Parathyroid adenoma (tissue), 2 donors: ENCODE measurements at regions not wholly inside any gene's neighbourhood (a gene's known extent, or its start where the extent isn't known, plus 50 kb on each side); places are given as distances from the start of the nearest gene placed in this dataset.

Experiments used
- H2AFZ ChIP-seq: fragments of 300-600 bp; sonication (generic); one replicate; pipeline ENCODE4 v1.7.0; 2017; ENCODE audit warnings: antibody characterized with exemption, mild to moderate bottlenecking
- H3K27ac ChIP-seq: fragments of 300-600 bp; sonication (generic); one replicate; pipeline ENCODE4 v1.7.0; 2017
- H3K27me3 ChIP-seq: fragments of 300-600 bp; sonication (generic); one replicate; pipeline ENCODE4 v1.7.0; 2017; ENCODE audit warnings: low read length; ENCODE audit not compliant: control insufficient read depth, insufficient read depth
- H3K36me3 ChIP-seq: fragments of 300-600 bp; sonication (generic); one replicate; pipeline ENCODE4 v1.7.0; 2017; ENCODE audit warnings: low read length; ENCODE audit not compliant: control insufficient read depth, insufficient read depth
- H3K4me1 ChIP-seq: fragments of 300-600 bp; sonication (generic); one replicate; pipeline ENCODE4 v1.7.0; 2017; ENCODE audit warnings: control low read depth
- H3K4me2 ChIP-seq: fragments of 300-600 bp; sonication (generic); one replicate; pipeline ENCODE4 v1.7.0; 2017; ENCODE audit warnings: low read length
- H3K4me3 ChIP-seq: fragments of 300-600 bp; sonication (generic); one replicate; pipeline ENCODE4 v1.7.0; 2017; ENCODE audit warnings: low read depth, low read length
- H3K79me2 ChIP-seq: fragments of 300-600 bp; sonication (generic); one replicate; pipeline ENCODE4 v1.7.0; 2017; ENCODE audit warnings: control low read depth
- H3K9ac ChIP-seq: fragments of 300-600 bp; sonication (generic); one replicate; pipeline ENCODE4 v1.7.0; 2017; ENCODE audit warnings: mild to moderate bottlenecking
- H3K9me3 ChIP-seq: fragments of 300-600 bp; sonication (generic); one replicate; pipeline ENCODE4 v1.7.0; 2017; ENCODE audit warnings: low read length; ENCODE audit not compliant: control insufficient read depth
- TF ChIP-seq, protein P1 (sequence below): fragments of 300-600 bp; sonication (generic); IDR thresholded peaks from one replicate; pipeline ENCODE4 v1.7.0; 2017; ENCODE audit warnings: antibody characterized with exemption, mild to moderate bottlenecking
- donor health status: primary hyperparathyroidism.

DNA sequence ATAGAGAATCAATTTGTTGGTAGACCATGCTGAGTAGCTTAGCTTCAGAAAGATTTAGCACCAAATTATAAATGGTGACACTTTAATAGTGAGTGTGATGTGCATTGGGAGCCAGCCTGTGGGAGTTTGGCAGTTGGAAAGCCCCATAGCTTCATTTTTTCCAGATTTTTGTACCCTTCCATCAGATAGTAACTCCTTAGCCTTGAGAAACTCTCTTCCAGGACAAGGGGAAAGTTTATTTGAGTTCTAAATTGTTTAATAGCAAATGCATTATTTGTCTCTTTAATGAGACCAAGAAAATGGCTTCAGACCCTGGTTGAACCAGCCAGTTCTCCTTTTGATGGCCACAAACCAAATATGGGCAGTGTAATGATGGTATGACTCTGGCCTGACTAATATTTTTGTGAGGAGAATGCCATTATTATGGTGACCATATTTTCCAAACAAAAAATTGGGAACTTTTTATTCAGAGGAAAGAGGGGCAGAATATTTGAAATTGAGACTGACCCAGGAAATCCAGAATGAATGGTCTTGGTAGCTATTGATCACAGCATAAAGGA, 49.8 kb downstream of the PLCE1 start:
- TF ChIP-seq, protein P1, sequence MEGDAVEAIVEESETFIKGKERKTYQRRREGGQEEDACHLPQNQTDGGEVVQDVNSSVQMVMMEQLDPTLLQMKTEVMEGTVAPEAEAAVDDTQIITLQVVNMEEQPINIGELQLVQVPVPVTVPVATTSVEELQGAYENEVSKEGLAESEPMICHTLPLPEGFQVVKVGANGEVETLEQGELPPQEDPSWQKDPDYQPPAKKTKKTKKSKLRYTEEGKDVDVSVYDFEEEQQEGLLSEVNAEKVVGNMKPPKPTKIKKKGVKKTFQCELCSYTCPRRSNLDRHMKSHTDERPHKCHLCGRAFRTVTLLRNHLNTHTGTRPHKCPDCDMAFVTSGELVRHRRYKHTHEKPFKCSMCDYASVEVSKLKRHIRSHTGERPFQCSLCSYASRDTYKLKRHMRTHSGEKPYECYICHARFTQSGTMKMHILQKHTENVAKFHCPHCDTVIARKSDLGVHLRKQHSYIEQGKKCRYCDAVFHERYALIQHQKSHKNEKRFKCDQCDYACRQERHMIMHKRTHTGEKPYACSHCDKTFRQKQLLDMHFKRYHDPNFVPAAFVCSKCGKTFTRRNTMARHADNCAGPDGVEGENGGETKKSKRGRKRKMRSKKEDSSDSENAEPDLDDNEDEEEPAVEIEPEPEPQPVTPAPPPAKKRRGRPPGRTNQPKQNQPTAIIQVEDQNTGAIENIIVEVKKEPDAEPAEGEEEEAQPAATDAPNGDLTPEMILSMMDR = no peak
- Histone ChIP-seq H3K4me1 (no peaks in the 10 kb centered on the region), H3K4me3 (no peak overlapping the region), H3K9me3 (no peaks in the 10 kb centered on the region), H3K9ac (no peak overlapping the region), H3K36me3 (no peaks in the 10 kb centered on the region), H3K27ac (no peak overlapping the region), H3K27me3 (no peaks in the 10 kb centered on the region), H2AFZ (no peak overlapping the region), H3K4me2 (no peak overlapping the region), H3K79me2 (no peaks in the 10 kb centered on the region)

DNA sequence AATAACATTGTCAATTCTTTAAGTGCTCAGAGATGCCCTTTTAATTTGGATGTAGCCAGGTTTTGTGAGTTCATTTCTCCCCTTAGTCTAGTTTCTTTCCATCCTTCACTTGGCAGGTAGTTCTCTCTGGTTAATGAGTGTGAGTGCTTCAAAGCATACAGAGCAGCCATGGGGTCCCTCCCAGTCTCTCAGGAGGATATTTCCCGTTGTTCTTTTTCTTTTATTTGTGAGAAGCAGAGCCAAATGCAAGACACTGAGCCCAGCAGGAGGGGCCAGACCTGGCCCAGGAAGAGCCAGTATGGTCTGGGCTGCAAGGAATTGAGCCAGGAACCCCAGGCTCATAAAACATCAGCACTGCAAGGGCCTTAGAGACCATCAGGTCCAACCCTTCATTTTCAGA, 52.4 kb downstream of the PLCE1 start:
- no peak overlapping the region for H3K4me2 ChIP-seq
- TF ChIP-seq, protein P1 = no peak
- no peaks in the 10 kb centered on the region for H3K36me3 ChIP-seq
- no peaks in the 10 kb centered on the region for H3K9me3 ChIP-seq
- no peak overlapping the region for H3K27ac ChIP-seq
- no peaks in the 10 kb centered on the region for H3K79me2 ChIP-seq
- H3K27me3 ChIP-seq = no peaks in the 10 kb centered on the region
- H3K9ac ChIP-seq = no peak overlapping the region
- H3K4me3 ChIP-seq = no peak overlapping the region
- H3K4me1 ChIP-seq = no peaks in the 10 kb centered on the region
- no peak overlapping the region for H2AFZ ChIP-seq

DNA sequence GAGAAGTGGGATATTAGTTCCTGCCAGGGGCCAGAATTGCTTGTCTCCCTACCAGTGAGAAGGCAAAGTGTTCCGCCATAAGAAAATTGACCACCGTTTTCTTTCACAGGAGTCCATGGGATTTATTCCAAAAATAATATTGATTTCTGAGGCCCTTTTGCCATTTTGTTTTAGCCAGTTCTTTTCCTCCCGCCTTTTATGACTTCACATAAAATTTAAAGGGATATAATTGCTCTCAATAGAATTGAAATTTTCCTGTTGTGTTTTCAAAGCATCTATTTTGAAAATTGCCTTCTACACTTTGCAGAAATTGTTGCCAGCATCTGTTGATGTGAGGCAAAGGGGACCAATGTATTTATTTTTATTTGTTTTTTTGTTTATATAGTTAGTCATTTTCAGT, 53.6 kb downstream of the PLCE1 start:
- no peak overlapping the region for H3K4me2 ChIP-seq
- no peak overlapping the region for H2AFZ ChIP-seq
- no peak overlapping the region for H3K27ac ChIP-seq
- H3K4me1 ChIP-seq = no peaks in the 10 kb centered on the region
- no peaks in the 10 kb centered on the region for H3K27me3 ChIP-seq
- no peaks in the 10 kb centered on the region for H3K36me3 ChIP-seq
- no peaks in the 10 kb centered on the region for H3K79me2 ChIP-seq
- H3K4me3 ChIP-seq = no peak overlapping the region
- TF ChIP-seq, protein P1 = no peak
- H3K9me3 ChIP-seq = no peaks in the 10 kb centered on the region
- no peak overlapping the region for H3K9ac ChIP-seq

DNA sequence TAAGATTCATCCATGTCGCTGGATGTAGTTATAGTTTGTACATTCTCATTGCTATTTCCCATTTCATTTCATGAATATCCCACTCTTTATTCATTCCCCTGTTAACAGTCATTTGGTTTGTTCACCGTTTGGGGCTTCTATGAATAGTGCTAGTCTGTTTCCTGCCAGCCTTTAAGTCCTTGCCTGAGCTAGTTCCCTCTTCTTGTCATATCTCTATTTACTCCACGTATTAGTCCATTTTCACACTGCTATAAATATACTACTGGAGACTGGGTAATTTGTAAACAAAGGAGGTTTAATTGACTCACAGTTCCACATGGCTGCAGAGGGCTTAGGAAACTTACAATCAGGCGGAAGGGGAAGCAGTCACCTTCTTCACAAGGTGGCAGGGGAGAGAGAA, 56.2 kb downstream of the PLCE1 start:
- Histone ChIP-seq H3K79me2 (no peaks in the 10 kb centered on the region), H3K9me3 (no peaks in the 10 kb centered on the region), H3K36me3 (no peaks in the 10 kb centered on the region), H3K27ac (no peak overlapping the region), H3K27me3 (no peaks in the 10 kb centered on the region), H3K4me2 (no peak overlapping the region), H3K4me3 (no peak overlapping the region), H2AFZ (no peak overlapping the region), H3K9ac (no peak overlapping the region), H3K4me1 (no peaks in the 10 kb centered on the region)
- TF ChIP-seq, protein P1 = no peak

DNA sequence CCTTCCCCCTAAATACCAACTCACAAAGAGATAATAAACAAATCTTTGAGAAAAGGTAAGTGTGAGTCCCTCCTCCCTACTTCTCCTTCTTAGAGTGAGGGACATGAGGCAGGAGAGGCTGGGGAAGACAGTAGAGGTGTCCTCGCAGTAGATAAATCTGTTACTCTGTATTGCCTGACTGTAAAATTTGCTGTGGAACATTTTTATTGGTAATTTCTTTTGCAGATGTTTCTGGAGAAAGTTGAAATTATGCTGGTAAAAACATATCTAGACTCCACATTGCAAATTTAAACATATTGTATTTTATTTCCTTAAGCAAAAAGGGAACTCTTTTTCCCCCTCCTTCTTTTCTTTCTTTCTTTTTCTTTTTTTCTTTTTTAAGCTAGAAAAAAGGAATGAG, 58.5 kb downstream of the PLCE1 start:
- TF ChIP-seq, protein P1 = no peak
- Histone ChIP-seq H3K27me3 (no peaks in the 10 kb centered on the region), H3K4me2 (no peak overlapping the region), H3K36me3 (no peaks in the 10 kb centered on the region), H3K4me3 (no peak overlapping the region), H3K9me3 (no peaks in the 10 kb centered on the region), H3K27ac (no peak overlapping the region), H2AFZ (no peak overlapping the region), H3K4me1 (no peaks in the 10 kb centered on the region), H3K79me2 (no peaks in the 10 kb centered on the region), H3K9ac (no peak overlapping the region)
